NCI-H82 treated with DMSO at 0.1 percent for 48 hours (cell line): ENCODE measurements at regions not wholly inside any gene's neighbourhood (a gene's known extent, or its start where the extent isn't known, plus 50 kb on each side); places are given as distances from the start of the nearest gene placed in this dataset.
A peak's percentile ranks its signal among the peaks of the same experiment; 100 is the strongest.

ENCODE experiments used
- DNase-seq: peaks from one replicate; lab custom pipeline; 2025; ENCODE audit not compliant: unreplicated experiment; lab: John Stamatoyannopoulos, UW

DNA sequence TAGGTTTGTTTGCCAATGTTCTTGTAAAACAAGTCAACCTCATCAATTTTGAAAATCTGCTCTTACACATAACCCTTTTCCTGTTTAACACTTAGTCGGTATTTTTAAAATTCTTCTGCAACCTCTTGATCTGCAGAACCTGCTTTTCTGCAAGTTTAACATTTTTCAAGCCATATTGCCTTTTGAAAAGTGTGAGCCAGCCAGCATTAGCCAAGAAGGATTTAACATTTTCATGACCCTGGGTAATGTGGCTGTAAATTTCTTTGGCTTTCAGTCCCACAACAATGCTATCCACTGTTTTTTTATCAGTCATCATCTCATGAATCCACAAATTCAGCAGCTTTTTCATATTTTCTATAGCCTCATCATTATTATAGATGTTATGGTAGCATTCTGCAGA, 956.5 kb downstream of the FAT4 start:
- no peak for DNase-seq

DNA sequence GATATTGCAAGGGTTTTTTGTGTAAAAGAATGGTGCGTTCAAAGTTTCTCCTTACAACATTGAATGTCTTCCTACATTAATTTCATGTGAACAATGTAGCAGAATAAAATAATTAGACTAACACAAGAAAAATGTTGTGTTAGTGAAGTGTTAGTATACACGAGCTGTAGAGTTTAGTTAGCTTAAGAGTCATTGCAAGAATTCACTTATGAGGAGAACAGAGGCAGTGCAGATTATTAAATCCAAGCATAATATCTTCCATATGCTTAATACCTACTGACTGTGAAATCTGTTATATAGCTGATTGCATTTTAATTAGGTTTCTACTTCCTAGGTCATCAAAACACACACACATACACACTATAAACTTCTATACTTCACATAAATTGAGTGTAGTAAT, 959.0 kb downstream of the FAT4 start:
- no peak for DNase-seq

DNA sequence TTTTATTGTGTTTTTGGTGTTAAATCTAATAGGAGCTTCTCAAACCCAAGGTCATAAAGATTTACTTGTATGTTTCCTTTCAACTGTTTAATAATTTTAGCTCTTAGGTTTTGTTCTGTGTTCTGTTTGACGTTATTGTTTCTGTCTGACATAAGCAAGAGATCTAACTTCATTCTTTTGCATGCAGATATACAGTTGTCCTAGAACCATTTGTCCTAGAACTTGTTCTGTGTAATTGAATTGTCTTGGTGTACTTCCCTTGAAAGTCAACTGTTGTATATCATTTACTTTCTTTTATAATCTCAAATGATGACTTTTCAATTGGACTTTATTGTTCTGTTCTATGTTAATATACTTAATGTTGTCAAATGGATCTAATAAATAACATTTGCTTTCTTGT, 977.1 kb downstream of the FAT4 start:
- no peak for DNase-seq

GRCh38 chr4:126298271-126298670, 983.5 kb downstream of the FAT4 start:
- no peak for DNase-seq

GRCh38 chr4:126306152-126306869, 991.6 kb downstream of the FAT4 start:
- DNase-seq = no peak

GRCh38 chr4:126318376-126318775, 1003.6 kb downstream of the FAT4 start:
- DNase-seq = peak; percentile 83

GRCh38 chr4:126328914-126329313, 1014.2 kb downstream of the FAT4 start:
- DNase-seq = no peak

DNA sequence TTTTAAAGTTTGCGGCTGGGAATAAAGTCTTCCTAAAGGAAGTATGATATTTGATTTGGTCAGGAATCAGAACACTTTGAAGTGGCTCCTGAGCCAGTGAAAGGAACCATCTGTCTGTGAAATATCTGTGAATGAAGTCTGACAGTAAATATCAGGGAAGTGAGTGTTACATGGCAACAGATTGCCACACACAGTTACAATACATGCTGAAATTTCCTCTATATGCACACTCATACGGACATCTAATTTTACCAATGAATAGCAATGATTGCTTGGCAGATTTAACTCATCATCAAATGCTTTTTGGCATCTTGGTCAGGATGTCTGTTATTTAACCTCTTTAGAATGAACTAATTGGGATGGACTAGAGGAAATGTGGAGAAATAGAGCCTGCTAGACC, 1023.8 kb downstream of the FAT4 start:
- no peak for DNase-seq

GRCh38 chr4:126341927-126342326, 1027.2 kb downstream of the FAT4 start:
- DNase-seq = no peak

- DNase-seq = no peak
These were observed 1029.7 kb downstream of the FAT4 start for GRCh38 chr4:126344472-126344871.

- no peak for DNase-seq
These were observed 1031.9 kb downstream of the FAT4 start for GRCh38 chr4:126346654-126347053.

- no peak for DNase-seq
These were observed 1040.0 kb downstream of the FAT4 start for GRCh38 chr4:126354784-126355183.

DNA sequence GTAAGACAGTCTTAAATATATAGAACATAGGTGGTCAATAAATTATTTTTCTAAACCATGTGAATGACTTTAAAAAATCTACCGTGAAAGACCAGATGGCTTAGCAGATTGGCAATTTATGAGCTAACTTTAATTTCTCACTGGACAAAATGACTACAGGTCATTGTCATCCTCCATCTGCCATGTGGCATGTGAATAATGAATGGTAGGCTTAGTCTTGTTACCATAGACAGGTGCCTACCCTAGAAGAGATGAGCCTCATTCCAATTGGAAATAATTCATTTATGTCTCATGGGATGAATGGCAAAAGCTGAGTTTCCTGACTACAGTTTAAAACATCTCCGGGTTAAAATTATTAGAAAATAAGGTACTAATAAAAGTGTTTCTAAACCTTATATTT, 1043.3 kb downstream of the FAT4 start:
- no peak for DNase-seq

DNA sequence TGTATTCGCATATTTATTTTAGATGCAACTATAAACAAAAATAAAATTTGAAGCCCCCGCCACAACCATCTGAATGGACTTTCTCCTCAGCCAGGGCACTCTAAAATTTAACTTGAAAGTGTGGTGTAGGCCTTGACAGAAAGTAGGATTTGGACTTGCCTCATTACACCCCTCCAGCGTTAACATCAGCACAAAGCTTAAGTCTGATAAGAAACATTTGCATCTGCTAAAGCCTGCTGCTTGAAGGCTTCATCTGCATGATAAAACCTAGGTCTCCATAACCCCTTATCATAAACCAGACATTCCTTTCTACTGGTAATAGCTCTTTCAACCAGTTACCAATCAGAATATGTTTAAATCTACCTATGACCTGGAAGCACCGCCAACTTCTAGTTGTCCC, 1046.5 kb downstream of the FAT4 start:
- DNase-seq = no peak

GRCh38 chr4:126364311-126364911, 1049.7 kb downstream of the FAT4 start:
- DNase-seq = no peak

DNA sequence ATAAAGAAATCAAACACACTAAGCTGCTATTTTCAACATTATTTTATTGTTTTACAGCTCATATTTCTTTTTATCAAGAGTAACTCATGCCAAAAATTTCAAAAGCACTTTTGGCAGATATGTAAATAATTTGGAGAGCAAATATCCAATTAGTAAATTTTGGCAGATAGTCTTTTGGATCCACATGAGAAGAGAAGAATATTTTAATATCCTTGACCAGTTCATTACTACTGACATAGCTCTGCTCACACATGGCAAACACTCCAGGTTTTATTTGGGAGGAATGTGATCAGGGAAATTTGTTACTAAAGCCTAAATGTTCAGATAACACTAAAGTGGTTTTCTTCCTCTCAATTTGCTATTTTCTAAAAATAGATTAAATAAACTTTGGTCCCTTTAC, 1054.3 kb downstream of the FAT4 start:
- DNase-seq = no peak

- no peak for DNase-seq
These were observed 1057.9 kb downstream of the FAT4 start for GRCh38 chr4:126372634-126373033.

DNA sequence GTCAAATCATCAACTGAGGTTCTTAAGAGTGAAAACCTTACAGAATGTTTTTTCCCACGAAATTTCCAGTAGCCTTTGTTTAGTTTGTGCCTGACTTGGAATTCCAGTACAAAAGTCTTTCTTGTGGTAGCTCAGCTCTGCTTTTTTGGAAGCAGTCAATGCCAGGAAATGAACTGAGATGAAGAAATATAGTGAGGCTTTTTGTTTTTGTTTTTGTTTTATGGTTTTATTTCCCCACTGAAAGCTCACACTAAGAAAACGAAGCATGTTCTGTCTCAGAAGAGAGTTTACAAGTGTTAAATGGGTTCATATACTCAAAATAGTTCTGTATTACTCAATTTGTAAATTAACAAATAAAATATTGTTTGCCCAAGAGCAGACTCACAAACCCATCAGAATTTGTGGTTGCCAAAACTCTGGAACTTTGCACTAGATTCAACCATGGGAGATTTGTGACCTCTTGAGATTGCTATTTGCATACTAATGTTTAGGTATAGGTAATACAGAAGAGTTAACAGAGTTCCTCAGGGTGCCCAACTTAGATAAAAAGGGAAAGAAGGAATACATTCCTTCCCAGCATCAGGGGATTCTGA, 1060.8 kb downstream of the FAT4 start:
- DNase-seq = no peak

DNA sequence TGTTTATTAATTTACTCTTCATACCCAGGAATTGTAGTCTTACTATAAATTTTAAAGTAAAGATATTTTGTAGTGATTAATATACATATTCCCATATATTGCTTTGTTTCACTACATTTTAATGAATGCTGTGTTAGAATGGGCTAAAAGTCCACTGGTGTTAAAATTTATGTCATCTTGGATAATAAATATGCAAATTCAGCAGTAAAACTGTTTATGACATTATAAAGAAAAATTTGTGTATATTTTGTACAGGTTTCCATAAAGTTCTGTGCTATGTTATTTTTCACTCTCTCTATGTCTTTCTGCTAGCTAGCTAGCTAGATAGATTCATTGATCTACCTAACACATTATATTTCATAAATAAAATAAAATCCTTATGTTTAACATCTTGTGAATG, 1071.2 kb downstream of the FAT4 start:
- DNase-seq = no peak

DNA sequence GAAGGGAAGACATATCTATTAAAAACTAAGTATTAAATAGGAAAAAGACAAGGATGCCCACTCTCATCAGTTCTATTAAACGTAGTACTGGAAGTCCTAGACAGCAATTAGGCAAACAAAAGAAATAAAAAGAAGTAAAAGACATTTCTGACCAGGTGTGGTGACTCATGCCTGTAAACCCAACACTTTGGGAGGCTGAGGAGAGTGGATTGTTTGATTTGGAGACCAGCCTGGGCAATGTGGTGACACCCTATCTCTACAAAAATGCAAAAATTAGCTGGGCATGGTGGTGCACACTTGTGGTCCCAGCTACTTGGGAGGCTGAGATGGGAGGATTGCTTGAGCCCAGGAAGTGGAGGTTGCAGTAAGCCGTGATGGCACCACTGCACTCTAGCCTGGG, 1071.8 kb downstream of the FAT4 start:
- no peak for DNase-seq

DNA sequence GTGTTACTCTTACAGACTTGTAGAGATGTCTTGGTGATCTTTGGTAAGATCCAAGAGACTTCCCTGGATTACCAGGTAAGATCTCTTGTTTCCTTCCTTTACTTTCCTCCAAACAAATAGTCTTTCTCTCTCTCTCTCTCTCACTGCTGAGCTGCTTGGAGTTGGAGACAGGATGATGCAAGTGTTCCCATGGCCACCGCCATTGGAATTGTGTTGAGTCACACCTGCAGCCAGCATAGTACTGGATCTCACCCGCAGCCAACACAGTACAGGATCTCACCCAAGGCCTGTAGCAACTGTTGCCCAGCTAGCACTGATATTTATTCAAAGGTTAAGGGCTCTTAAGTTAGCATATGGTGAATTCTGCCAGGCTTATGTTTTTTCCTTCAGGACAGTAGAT, 1080.9 kb downstream of the FAT4 start:
- no peak for DNase-seq

DNA sequence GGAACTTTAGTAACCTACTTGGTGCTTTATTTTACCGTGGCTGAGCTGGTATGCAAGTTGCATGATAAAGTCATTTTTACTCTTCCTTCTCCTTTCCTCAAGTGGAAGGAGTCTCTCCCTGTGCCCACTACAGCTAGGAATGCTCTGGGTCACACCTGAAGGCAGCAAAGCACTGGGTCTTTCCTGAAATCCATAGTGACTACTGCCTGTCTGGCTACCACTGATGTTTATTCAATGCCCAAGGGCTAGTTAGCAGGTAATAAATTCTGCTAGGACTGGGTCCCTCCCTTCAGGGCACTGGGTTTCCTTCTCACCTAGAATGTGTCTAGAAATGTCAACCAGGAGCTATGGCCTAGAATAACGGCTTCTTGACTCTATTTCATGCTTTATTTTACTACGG, 1081.4 kb downstream of the FAT4 start:
- DNase-seq = no peak

GRCh38 chr4:126396703-126397102, 1081.9 kb downstream of the FAT4 start:
- DNase-seq = no peak
